NCI-H2029 treated with DMSO at 0.1 percent for 48 hours (cell line): ENCODE measurements at regions not wholly inside any gene's neighbourhood (a gene's known extent, or its start where the extent isn't known, plus 50 kb on each side); places are given as distances from the start of the nearest gene placed in this dataset.

Experiments
- DNase-seq: peaks from one replicate; lab custom pipeline; 2025; lab: John Stamatoyannopoulos, UW

- no peak for DNase-seq
These were observed 300.2 kb upstream of the JARID2 start for GRCh38 chr6:14945461-14946185.

GRCh38 chr6:14946753-14947152 is 299.1 kb upstream of the JARID2 start:
- DNase-seq: no peak

GRCh38 chr6:14948586-14949245 is 297.2 kb upstream of the JARID2 start:
- peak; percentile 5 for DNase-seq

- no peak for DNase-seq
These were observed 295.5 kb upstream of the JARID2 start for GRCh38 chr6:14950103-14950969.

GRCh38 chr6:14950970-14951276 is 294.9 kb upstream of the JARID2 start:
- no peak for DNase-seq

- DNase-seq: no peak
These were observed 294.2 kb upstream of the JARID2 start for GRCh38 chr6:14951704-14952103.

GRCh38 chr6:14953836-14954235 is 292.0 kb upstream of the JARID2 start:
- no peak for DNase-seq

- no peak for DNase-seq
These were observed 288.4 kb upstream of the JARID2 start for GRCh38 chr6:14957355-14958059.

GRCh38 chr6:14959324-14959885 is 286.5 kb upstream of the JARID2 start:
- DNase-seq: no peak

- no peak for DNase-seq
These were observed 281.2 kb upstream of the JARID2 start for GRCh38 chr6:14964556-14965270.

- no peak for DNase-seq
These were observed 280.3 kb upstream of the JARID2 start for GRCh38 chr6:14965424-14966075.

GRCh38 chr6:14966096-14966905 is 279.6 kb upstream of the JARID2 start:
- no peak for DNase-seq

- DNase-seq: no peak
These were observed 278.8 kb upstream of the JARID2 start for GRCh38 chr6:14966906-14967711.

- DNase-seq: peak; percentile 6
These were observed 277.7 kb upstream of the JARID2 start for GRCh38 chr6:14968056-14968637.

GRCh38 chr6:14969126-14969525 is 276.7 kb upstream of the JARID2 start:
- DNase-seq: no peak

- no peak for DNase-seq
These were observed 273.3 kb upstream of the JARID2 start for GRCh38 chr6:14972379-14973067.

- no peak for DNase-seq
These were observed 271.5 kb upstream of the JARID2 start for GRCh38 chr6:14974372-14974771.
